Esophagus muscularis mucosa (tissue), 4 donors: ENCODE measurements at regions not wholly inside any gene's neighbourhood (a gene's known extent, or its start where the extent isn't known, plus 50 kb on each side); places are given as distances from the start of the nearest gene placed in this dataset.

Experiments
- DNase-seq: peaks from one replicate; pipeline ENCODE4 v3.0.0-alpha.2; 2017; ENCODE audit errors: extremely low spot score
- H3K27ac ChIP-seq, 4 donors: fragments of 200-600 bp; sonication (generic); replicated peaks in 1 of 4; 1 replicate in 3 of 4; 2 replicates in 1 of 4; pipeline ENCODE4 v1.5.1; 2016 to 2019; ENCODE audit warnings: mild to moderate bottlenecking in 1 of 4
- H3K27me3 ChIP-seq, 4 donors: fragments of 200-600 bp; sonication (generic); one replicate each; pipeline versions ENCODE4 v1.5.1 to v1.6.0; 2016 to 2019
- H3K36me3 ChIP-seq, 4 donors: fragments of 200-600 bp; sonication (generic); one replicate each; pipeline ENCODE4 v1.5.1; 2016 to 2019
- H3K4me1 ChIP-seq, 4 donors: fragments of 200-600 bp; sonication (generic); one replicate each; pipeline ENCODE4 v1.5.1; 2016 to 2019
- H3K4me3 ChIP-seq, 4 donors: fragments of 200-600 bp; sonication (generic); 1 replicate in 2 of 4; 2 replicates in 2 of 4; pipeline ENCODE4 v1.5.1; 2016 to 2019; ENCODE audit warnings: mild to moderate bottlenecking in 4 of 4, moderate library complexity in 1 of 4
- H3K9me3 ChIP-seq, 4 donors: fragments of 200-600 bp; sonication (generic); 1 replicate in 3 of 4; 2 replicates in 1 of 4; pipeline ENCODE4 v1.5.1; 2016 to 2019
- EP300 ChIP-seq: sonication (generic); formaldehyde crosslinking; IDR thresholded peaks from one replicate; pipeline ENCODE4 v1.6.1; 2017; ENCODE audit warnings: antibody characterized with exemption
- POLR2A ChIP-seq: fragments of 450-650 bp; IDR thresholded peaks from one replicate; pipeline ENCODE4 v1.6.1; 2017; ENCODE audit warnings: antibody characterized with exemption, moderate library complexity, mild to moderate bottlenecking, low read depth
- POLR2AphosphoS5 ChIP-seq, 2 donors: sonication (generic); formaldehyde crosslinking; IDR thresholded peaks; one replicate each; pipeline ENCODE4 v1.6.1; 2017; ENCODE audit warnings: antibody characterized with exemption in 2 of 2
- WGBS: methylation state at CpG from one replicate; pipeline ENCODE4 v1.1.5; 2018; 5-methylcytosine and 5-hydroxymethylcytosine counted together
- intact Hi-C: fragments of 100-400 bp; cut with DNase I; formaldehyde crosslinking; loops from one replicate; pipeline ENCODE4 v1.15.1; 2023
- TF ChIP-seq, protein P1 (sequence below), 3 experiments: fragments of 200-600 bp in 2 of 3; fragments of 450-650 bp in 1 of 3; sonication (generic) in 2 of 3; IDR thresholded peaks; one replicate each; pipeline ENCODE4 v1.5.1; 2017 to 2019; ENCODE audit warnings: antibody characterized with exemption in 3 of 3, mild to moderate bottlenecking in 2 of 3, moderate library complexity in 1 of 3

DNA sequence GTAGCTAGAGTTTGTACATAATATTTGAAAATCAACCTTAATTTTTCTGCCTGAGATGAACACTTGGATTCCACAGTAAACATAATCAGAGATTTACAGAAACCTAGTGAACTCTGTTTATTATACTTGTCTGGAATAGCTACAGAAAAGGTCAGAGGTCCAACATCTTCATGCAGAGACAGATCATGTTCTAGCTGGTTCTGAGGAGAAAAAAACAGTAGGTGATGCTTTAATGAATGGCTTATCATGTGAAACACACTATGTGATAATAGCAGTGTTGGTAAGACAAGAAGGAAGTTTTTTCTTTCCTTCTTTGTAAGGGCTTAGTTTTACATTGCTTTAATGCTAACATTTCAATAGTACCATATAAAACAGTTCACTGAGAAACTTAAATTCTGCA is 846.4 kb upstream of the ZEB2 start:
- TF ChIP-seq, protein P1, sequence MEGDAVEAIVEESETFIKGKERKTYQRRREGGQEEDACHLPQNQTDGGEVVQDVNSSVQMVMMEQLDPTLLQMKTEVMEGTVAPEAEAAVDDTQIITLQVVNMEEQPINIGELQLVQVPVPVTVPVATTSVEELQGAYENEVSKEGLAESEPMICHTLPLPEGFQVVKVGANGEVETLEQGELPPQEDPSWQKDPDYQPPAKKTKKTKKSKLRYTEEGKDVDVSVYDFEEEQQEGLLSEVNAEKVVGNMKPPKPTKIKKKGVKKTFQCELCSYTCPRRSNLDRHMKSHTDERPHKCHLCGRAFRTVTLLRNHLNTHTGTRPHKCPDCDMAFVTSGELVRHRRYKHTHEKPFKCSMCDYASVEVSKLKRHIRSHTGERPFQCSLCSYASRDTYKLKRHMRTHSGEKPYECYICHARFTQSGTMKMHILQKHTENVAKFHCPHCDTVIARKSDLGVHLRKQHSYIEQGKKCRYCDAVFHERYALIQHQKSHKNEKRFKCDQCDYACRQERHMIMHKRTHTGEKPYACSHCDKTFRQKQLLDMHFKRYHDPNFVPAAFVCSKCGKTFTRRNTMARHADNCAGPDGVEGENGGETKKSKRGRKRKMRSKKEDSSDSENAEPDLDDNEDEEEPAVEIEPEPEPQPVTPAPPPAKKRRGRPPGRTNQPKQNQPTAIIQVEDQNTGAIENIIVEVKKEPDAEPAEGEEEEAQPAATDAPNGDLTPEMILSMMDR (IDR thresholded peaks at IDR 0.05), result no peak
- TF ChIP-seq POLR2A, result no peak
- TF ChIP-seq EP300, result no peak
- TF ChIP-seq POLR2AphosphoS5 (IDR thresholded peaks at IDR 0.05), result no peak
- H3K36me3 ChIP-seq, result no peaks in the 10 kb centered on the region

DNA sequence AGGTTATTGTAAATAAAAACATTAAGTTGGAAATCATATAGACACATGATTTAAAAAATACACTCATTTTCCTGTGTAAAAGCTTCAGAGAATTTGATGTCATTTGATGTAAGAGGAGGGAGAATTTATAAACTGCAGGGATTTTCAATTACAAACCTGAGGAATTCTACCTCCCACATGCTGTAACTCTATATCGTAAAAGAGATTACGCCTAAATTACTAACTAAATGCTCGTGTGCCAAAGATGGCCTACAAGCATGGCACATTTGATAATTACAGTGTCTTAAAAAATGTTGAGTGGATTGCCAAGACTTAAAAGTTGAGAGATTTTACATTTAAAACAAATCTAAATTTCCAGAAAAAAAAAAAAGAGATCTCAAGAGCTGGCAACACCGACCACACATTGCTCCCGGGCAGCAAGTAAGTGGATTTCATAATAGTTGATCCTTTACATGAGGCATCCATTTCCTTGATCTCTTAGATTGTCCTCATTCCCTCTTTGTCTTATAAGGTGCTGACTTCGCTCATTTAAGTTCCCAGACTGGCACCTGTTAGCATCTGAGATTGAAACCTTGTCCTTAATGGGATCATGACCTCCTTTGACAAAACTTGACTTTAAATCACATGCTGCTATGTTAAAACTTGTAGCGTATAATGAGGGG is 840.3 kb upstream of the ZEB2 start:
- WGBS, result 92% methylated on average over 7 of the region's 7 CpGs
- H3K27me3 ChIP-seq, result no peaks in the 10 kb centered on the region

More for the DNA sequence above, 846.4 kb upstream of the ZEB2 start:
- intact Hi-C loops, result no loop called here
- Histone ChIP-seq H3K9me3 (no peaks in the 10 kb centered on the region), H3K27me3 (no peaks in the 10 kb centered on the region), H3K4me1 (no peaks in the 10 kb centered on the region), H3K27ac (no peak overlapping the region), H3K4me3 (no peak overlapping the region)
- DNase-seq, result no peak

DNA sequence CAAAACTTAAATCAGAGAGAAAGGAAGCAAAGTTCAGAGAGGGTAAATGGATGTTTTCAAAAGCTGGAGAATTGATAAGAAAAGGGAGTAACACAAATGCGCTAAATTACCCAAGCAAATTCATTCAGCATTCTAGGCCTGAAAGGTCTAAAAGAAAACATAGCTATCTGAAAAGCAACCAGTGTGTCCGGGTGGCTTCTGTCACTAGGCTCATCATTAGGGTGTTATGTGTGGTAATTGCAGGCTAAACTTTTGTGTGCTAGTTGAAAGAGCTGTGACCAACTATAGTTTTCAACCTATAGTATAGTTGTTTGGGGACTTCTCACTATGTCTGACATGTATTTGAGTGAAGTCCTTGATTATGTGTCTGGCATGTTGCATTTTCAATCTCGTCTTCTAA is 839.6 kb upstream of the ZEB2 start:
- no peak overlapping the region for H3K4me3 ChIP-seq
- no peaks in the 10 kb centered on the region for H3K4me1 ChIP-seq
- H3K36me3 ChIP-seq, result no peaks in the 10 kb centered on the region
- intact Hi-C loops, result no loop called here
- no peaks in the 10 kb centered on the region for H3K27me3 ChIP-seq
- H3K9me3 ChIP-seq, result no peaks in the 10 kb centered on the region
- H3K27ac ChIP-seq, result no peak overlapping the region
- TF ChIP-seq POLR2A, result no peak
- TF ChIP-seq, protein P1 (IDR thresholded peaks at IDR 0.05), result no peak
- TF ChIP-seq POLR2AphosphoS5 (IDR thresholded peaks at IDR 0.05), result no peak
- TF ChIP-seq EP300, result no peak
- WGBS, result 92% methylated on average over 3 of the region's 3 CpGs
- no peak for DNase-seq

More for the DNA sequence above, 840.3 kb upstream of the ZEB2 start:
- no peak overlapping the region for H3K4me3 ChIP-seq
- no peaks in the 10 kb centered on the region for H3K36me3 ChIP-seq
- no peaks in the 10 kb centered on the region for H3K9me3 ChIP-seq
- no peaks in the 10 kb centered on the region for H3K4me1 ChIP-seq
- H3K27ac ChIP-seq, result no peak overlapping the region
- TF ChIP-seq, protein P1 (IDR thresholded peaks at IDR 0.05), result no peak
- TF ChIP-seq POLR2AphosphoS5 (IDR thresholded peaks at IDR 0.05), result no peak
- no peak for DNase-seq
- intact Hi-C loops, result no loop called here

DNA sequence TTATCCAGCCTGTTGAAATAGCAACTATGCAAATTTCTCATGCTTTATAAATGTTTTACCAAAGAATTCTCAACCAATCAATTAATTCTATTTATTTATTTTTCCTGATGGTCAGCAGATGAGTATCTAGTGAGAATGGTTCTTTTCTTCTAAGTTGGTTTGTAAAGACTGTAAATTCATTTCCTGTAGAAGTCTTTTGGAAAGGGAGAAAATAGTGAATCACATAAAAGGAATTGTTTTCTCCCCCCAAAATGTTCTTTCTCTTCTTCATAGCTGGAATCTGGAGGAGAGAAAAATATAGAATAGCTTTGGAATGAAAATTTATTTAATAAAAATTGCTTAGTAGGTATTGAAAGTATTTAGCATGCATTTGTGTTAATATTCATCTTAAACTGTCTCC is 836.1 kb upstream of the ZEB2 start:
- H3K9me3 ChIP-seq, result no peaks in the 10 kb centered on the region
- no peaks in the 10 kb centered on the region for H3K4me1 ChIP-seq
- no peaks in the 10 kb centered on the region for H3K27me3 ChIP-seq
- TF ChIP-seq, protein P1 (IDR thresholded peaks at IDR 0.05), result no peak
- TF ChIP-seq EP300, result no peak
- TF ChIP-seq POLR2AphosphoS5 (IDR thresholded peaks at IDR 0.05), result no peak
- TF ChIP-seq POLR2A, result no peak
- H3K36me3 ChIP-seq, result no peaks in the 10 kb centered on the region
- no peak overlapping the region for H3K4me3 ChIP-seq
- intact Hi-C loops, result no loop called here
- no peak overlapping the region for H3K27ac ChIP-seq
- no peak for DNase-seq

DNA sequence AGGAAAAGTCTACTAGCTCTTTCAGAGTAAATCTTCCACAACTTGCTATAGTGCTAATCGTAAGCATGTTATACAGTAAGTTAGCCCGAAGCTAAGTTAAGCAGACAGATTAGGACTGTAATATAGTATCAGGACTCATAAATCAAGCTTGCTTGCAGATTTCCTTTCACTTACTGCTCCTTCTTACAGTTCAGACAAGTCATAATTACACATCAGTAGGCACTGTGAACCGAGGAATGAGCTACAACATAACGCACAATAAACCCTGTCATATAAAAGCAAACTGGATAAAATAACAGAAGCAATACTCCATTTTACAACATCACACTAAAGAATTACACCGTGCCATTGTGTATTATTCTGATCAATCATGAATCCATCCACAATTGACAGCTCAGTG is 832.6 kb upstream of the ZEB2 start:
- 77% methylated on average over 5 of the region's 5 CpGs for WGBS
- H3K27me3 ChIP-seq, result no peaks in the 10 kb centered on the region
- no peaks in the 10 kb centered on the region for H3K9me3 ChIP-seq
- no peaks in the 10 kb centered on the region for H3K4me1 ChIP-seq
- no peak overlapping the region for H3K4me3 ChIP-seq
- DNase-seq, result no peak
- H3K36me3 ChIP-seq, result no peaks in the 10 kb centered on the region
- TF ChIP-seq, protein P1 (IDR thresholded peaks at IDR 0.05), result no peak
- TF ChIP-seq POLR2A (no peak), EP300 (no peak), POLR2AphosphoS5 (IDR thresholded peaks at IDR 0.05) (no peak)
- no peak overlapping the region for H3K27ac ChIP-seq
- intact Hi-C loops, result no loop called here
